ENCODE measurements at regions not wholly inside any gene's neighbourhood (a gene's known extent, or its start where the extent isn't known, plus 50 kb on each side); places are given as distances from the start of the nearest gene placed in this dataset.

GRCh38 chr4:138014590-138015288 lies 227.4 kb downstream of the SLC7A11 start:
- no peak for DNase-seq

GRCh38 chr4:138013625-138014024 lies 228.5 kb downstream of the SLC7A11 start:
- no peak for DNase-seq

GRCh38 chr4:138010639-138011038 lies 231.5 kb downstream of the SLC7A11 start:
- no peak for DNase-seq

- DNase-seq = no peak
Observed at GRCh38 chr4:138007572-138007971, 234.6 kb downstream of the SLC7A11 start.

GRCh38 chr4:138005486-138005885 lies 236.7 kb downstream of the SLC7A11 start:
- no peak for DNase-seq

- DNase-seq = no peak
Observed at GRCh38 chr4:138003248-138003647, 238.9 kb downstream of the SLC7A11 start.

- DNase-seq = no peak
Observed at GRCh38 chr4:137998666-137999429, 243.3 kb downstream of the SLC7A11 start.

GRCh38 chr4:137997496-137997895 lies 244.7 kb downstream of the SLC7A11 start:
- DNase-seq = no peak

- DNase-seq = no peak
Observed at GRCh38 chr4:137994853-137995252, 247.3 kb downstream of the SLC7A11 start.

GRCh38 chr4:137993232-137993631 lies 248.9 kb downstream of the SLC7A11 start:
- no peak for DNase-seq

GRCh38 chr4:137981277-137981676 lies 260.9 kb downstream of the SLC7A11 start:
- DNase-seq = no peak

- DNase-seq = no peak
Observed at GRCh38 chr4:137980641-137981040, 261.5 kb downstream of the SLC7A11 start.

GRCh38 chr4:137979938-137980337 lies 262.2 kb downstream of the SLC7A11 start:
- DNase-seq = no peak

- DNase-seq = no peak
Observed at GRCh38 chr4:137968956-137969678, 273.0 kb downstream of the SLC7A11 start.

GRCh38 chr4:137967480-137968190 lies 274.5 kb downstream of the SLC7A11 start:
- DNase-seq = no peak

GRCh38 chr4:137966504-137966903 lies 275.6 kb downstream of the SLC7A11 start:
- no peak for DNase-seq

- no peak for DNase-seq
Observed at GRCh38 chr4:137961051-137961438, 281.1 kb downstream of the SLC7A11 start.

GRCh38 chr4:137960371-137961050 lies 281.6 kb downstream of the SLC7A11 start:
- DNase-seq = no peak

GRCh38 chr4:137957806-137958205 lies 284.3 kb downstream of the SLC7A11 start:
- no peak for DNase-seq

- no peak for DNase-seq
Observed at GRCh38 chr4:137956256-137956655, 285.9 kb downstream of the SLC7A11 start.

GRCh38 chr4:137955595-137955994 lies 286.6 kb downstream of the SLC7A11 start:
- no peak for DNase-seq

- DNase-seq = no peak
Observed at GRCh38 chr4:137952116-137952515, 290.0 kb downstream of the SLC7A11 start.

GRCh38 chr4:137950286-137950685 lies 291.9 kb downstream of the SLC7A11 start:
- no peak for DNase-seq
